ENCODE measurements at regions not wholly inside any gene's neighbourhood (a gene's known extent, or its start where the extent isn't known, plus 50 kb on each side); places are given as distances from the start of the nearest gene placed in this dataset.

DNA sequence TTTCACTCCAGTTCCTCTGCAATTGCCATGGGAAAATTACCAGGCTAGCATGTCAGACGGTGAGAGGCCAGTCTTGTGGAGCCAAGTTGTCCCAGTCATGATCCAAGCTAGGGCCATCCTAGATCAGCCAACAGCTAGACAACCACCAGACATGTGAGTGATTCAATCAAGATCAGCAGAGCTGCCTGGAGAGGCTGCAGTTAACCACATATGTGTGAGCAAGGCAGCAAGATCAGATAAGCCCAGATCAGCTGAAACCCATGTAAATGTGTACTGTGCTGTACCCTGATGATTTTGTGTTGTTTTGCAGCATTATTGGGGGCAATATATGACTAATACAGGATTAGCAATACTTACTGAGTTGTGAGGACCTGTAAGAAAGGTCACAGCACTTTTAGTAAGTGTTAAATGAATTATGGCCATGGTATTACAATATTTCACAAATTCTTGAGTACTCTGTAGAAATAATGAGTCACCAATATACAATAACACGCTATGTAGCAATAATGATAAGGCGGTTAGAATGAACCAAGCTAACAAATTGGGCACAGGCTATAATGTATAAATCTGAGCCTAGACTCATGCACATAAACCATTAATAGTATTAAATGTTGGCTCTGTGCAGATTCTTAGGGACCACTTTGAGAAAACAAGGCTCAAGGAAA lies 91.4 kb downstream of the SUDS3 start:
- DNase-seq: peak; percentile 43

DNA sequence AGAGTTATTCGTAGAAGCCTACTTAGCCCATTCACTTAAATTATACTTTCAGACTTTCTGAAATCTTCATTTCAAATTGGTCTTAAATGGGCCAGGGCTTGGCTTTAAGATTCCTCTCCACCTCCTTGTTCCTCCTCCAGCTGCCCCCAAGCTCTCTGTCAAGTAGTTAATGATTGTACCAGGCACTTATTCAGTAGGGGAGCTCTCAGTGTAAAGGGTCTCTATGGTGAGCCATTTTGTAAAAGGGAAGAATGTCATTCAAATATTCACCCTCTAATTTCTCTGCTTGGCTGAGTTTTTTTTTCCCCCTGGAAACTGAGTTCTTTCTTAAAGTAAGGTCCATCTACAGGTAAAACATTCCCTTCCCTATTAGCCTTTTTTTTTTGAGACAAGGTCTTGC lies 96.6 kb downstream of the SUDS3 start:
- DNase-seq: no peak

- no peak for DNase-seq
Measured at GRCh38 chr12:118480235-118480634, 103.9 kb downstream of the SUDS3 start.

GRCh38 chr12:118488034-118488433 lies 111.7 kb downstream of the SUDS3 start:
- no peak for DNase-seq

- DNase-seq: no peak
Measured at GRCh38 chr12:118493962-118494361, 117.6 kb downstream of the SUDS3 start.

DNA sequence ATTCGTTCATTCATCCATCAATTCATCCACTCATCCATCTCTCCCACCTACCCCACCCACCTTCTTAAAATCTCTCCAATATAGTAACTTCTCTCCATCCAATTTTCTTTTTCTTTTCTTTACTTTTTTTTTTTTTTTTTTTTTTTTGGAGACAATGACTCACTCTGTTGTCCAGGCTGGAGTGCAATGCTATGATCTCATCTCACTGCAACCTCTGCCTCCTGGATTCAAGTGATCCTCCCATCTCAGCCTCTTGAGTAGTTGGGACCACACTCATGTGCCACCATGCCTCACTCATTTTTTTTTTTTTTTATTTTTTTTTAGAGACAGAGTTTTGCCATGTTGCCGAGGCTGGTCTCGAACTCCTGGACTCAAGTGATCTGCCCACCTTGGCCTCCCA lies 118.4 kb downstream of the SUDS3 start:
- no peak for DNase-seq

DNA sequence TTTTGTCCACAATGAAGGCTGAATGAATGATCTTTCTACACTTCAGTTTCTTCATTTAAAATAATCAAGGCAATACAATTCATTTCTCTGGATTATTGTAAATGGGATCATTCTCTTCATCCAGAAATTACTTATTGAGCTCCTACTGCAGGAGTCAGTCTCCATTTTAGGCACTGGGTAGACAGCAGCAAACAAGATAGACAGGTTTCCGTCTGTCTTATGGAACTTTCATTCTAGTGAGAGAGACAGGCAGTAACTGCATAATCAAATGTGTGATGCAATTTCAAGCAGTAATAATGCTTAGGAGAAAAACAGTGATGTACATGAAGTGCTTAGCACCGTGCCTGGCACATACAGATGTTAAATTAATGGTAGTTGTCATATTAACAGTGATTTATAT lies 118.9 kb downstream of the SUDS3 start:
- no peak for DNase-seq

DNA sequence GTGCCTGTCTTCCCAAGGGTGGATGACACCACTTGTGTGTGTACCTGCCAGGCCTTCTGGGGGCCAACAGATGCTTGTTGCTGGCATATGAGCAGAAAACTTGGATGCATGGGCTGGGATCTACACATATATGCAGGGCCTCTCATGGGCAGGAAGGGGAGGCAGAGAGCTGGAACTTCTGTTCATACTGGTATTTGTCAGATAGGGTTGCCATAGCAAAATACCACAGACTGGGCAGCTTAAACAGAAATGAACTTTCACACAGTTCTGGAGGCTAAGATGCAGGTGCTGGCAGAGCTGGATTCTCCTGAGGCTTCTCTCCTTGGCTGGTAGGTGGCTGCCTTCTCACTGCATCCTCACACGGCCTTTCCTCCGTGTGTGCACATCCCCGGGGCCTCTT lies 121.8 kb downstream of the SUDS3 start:
- DNase-seq: peak; percentile 72

DNA sequence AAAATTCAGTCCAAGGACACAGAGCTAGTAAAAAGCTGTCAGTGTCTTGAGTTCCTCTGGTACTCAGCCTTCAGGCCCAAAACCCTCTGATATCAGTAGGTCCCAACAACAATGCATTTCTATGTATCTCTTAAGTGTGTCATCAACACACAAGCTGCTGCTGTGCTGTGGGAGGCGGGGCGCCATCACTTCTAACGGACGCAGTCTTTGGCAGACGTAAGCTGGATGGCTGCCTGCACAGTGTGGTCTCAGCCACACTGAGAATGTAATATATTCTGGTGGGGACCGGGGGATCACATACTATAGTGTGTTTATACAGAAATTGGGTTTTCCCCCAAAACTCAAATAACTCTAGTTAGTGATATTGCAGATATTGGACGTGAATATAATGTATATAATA lies 123.9 kb downstream of the SUDS3 start:
- no peak for DNase-seq

GRCh38 chr12:118501489-118501888 lies 125.1 kb downstream of the SUDS3 start:
- no peak for DNase-seq

DNA sequence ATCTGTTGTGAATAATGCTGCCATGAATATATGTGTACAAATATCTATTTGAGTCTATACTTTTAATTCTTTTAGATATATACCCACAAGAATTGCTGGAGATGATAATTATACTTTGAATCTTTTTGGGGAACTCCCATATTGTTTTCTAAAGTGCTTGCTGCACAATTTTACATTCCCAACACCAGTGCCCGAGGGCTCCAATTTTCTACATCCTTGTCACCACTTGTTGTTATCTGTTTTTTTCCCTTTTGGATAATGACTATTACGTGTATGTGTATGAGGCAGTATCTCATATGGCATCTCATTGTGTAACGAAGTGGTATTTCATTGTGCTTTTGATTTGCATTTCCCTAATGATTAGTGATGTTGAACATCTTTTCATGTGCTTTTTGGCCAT lies 127.1 kb downstream of the SUDS3 start:
- DNase-seq: no peak

DNA sequence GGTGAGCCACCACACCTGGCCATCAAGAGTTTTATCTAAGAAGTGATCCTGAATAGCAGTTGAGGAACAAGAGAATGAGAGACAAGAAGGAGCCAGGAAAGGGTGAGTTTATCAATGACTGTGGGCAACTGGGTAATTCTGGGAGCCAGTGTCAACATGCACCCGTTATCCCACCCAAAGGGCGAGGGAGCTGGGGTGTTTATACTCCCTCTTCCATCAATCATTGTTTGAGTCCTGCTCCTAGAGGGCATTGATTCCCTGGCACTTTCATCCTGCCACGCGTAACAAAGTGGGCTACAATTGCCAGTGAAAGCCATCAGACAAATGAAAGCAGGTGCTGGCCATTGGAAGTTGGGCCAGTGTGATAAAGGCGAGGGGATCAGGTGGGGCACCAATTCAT lies 136.3 kb downstream of the SUDS3 start:
- DNase-seq: no peak

GRCh38 chr12:118513611-118514010 lies 137.3 kb downstream of the SUDS3 start:
- DNase-seq: no peak

GRCh38 chr12:118514297-118514696 lies 137.9 kb downstream of the SUDS3 start:
- no peak for DNase-seq

DNA sequence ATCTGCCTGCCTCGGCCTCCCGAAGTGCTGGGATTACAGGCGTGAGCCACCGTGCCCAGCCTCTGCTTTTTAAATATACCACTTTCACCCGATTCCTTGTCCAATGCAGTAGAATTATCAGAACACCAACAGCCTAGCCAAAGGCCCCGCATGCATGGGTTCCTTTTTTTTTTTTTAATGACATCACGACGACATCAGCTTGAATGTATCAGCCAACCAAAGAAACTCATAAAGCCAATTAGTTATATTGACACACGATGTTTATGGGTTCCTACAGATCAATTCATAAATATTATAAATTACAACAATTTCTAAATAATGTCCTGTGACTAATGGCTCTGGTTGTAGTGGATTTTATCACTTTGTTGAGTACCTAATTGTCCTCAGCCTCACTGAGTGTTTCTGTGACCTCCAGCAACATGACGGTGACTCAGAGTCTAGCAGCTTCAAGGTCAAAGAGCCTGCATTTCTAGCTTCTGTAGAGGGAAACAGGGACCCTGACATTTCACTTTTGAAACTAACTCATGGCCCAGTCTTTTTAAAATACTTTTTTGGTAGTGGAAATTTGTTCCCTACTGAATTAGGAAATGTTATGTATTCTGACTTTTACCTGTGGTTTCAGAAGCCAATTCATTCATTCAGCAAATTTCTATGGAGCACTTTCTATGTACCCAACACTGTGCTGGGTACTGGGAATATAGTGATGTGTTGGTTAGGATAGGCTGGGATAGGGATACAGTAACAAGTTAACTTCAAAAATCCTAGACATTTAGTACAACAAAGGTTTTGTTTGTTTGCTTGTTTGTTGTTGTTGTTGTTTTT lies 144.1 kb downstream of the SUDS3 start:
- no peak for DNase-seq

- DNase-seq: no peak
Measured at GRCh38 chr12:118521036-118521370, 144.6 kb downstream of the SUDS3 start.

DNA sequence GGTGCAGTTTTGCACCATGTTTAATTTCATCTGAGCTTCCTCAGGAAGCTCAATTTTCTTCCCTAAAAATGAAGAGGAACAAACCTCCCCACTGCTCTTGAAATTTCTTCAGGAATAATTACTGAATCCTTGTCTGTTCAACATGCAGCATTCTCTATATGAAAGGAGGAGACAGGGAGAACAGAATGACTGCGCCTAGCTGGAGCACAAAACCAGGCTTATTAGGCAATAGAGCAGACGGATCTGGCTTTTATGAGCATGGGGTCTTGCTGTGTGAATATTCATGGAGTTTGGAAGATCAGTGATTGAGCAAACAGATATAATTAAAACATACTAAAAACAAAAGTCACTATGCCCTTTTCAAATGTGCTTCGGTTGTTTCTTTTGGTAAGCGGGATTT lies 148.1 kb downstream of the SUDS3 start:
- no peak for DNase-seq

GRCh38 chr12:118525216-118525615 lies 148.9 kb downstream of the SUDS3 start:
- DNase-seq: no peak

- DNase-seq: no peak
Measured at GRCh38 chr12:118526255-118527095, 150.1 kb downstream of the SUDS3 start.

DNA sequence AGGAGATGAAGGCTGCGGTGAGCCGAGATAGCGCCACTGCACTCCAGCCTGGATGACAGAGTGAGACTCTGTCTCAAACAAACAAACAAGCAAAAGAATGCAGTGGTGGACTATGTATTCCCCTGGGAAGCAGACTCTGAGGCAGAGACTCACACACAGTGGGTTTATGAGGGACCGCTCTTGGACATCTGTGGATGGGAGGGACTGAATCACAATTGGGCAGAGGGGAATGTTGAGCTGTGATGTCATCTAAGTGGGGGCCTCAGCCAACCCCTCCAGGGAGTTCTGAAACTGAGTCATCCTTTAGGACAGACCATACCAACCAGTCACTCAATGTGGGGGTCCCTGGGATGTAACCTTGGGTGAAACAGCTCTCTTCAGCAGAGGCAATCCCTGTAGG lies 151.0 kb downstream of the SUDS3 start:
- DNase-seq: no peak

GRCh38 chr12:118528625-118529024 lies 152.3 kb downstream of the SUDS3 start:
- DNase-seq: no peak

DNA sequence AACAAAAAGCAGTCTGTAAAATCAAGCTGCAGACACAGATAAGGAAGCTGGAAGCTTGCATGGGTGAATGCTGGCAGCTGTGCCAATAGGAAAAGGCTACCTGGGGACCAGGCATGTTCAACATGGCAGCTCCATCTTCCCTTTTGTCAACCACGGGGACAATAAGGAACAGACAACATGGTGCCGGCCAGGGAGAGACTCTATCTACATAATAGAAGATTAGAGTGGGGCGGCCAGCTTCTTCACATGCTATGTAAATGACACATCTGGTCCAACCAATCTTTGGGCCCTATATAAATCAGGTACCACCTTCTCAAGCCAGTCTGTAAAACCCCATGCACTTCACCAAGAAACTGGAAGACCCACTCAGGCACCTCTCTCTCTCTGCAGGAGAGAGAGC lies 157.6 kb downstream of the SUDS3 start:
- no peak for DNase-seq

DNA sequence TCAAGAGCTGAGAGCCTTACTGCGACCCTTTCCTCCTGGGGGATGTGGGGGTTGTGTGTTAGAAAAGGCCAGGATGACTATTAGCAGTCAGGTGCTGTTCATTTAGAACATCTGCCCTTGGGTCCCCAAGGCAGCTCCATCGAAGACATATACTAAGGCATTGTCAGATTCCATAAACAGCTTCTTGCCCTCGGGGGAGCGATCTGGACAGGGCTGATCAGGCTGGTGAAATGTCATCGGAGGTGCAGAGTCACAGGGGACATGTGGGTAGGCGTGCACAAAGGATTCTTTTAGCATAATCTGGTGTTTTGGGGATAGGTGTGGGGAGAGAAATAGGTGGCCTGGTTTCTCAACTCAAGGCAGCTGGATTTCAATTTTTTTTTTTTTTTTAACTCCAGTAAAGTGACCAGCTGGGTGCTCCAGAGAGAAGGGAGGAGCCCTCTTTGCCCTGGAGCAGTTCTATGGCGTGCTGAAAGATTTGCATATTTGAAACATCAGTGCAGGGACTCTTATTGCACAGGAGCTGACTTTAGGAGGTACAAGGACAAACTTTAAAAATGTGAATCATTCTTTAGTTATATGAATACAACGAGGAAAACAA lies 160.1 kb downstream of the SUDS3 start:
- no peak for DNase-seq

Measured in OCI-M1 (cell line).